ENCODE measurements at regions not wholly inside any gene's neighbourhood (a gene's known extent, or its start where the extent isn't known, plus 50 kb on each side); places are given as distances from the start of the nearest gene placed in this dataset.
A peak's percentile ranks its signal among the peaks of the same experiment; 100 is the strongest.

- FAIRE-seq: no peak
- POLR2A ChIA-PET: no interaction called here
- CTCF ChIA-PET: no interaction called here
These were observed 513.4 kb downstream of the ANKRD7 start for GRCh38 chr7:118737935-118738334.

DNA sequence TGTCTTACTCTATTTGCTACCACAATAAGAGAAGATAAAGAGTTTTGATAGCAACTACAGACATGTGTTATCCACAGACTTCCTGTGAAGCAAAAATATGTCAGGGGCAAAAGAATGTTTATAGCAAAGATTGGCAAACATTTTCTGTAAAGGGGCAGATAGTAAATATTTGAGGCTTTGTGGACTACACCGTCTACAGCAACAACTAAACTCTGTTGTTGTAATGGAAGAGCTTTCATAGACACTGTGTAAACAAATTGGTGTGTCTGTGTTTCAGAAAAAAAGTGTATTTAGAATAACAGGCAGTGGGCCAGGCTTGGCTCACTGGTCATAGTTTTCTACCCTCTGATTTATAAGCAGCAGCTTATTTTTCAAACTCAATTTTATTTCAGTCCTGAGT is 521.4 kb downstream of the ANKRD7 start:
- POLR2A ChIA-PET: no interaction called here
- Histone ChIP-seq H3K4me3 (no peak overlapping the region), H3K4me2 (no peak overlapping the region), H3K9me3 (no peaks in the 10 kb centered on the region), H3K27ac (no peak overlapping the region), H3K4me1 (no peaks in the 10 kb centered on the region)
- ATAC-seq (no peak), DNase-seq (ENCODE audit: low read depth in 1 of 2, low spot score in 1 of 2) (no peak), FAIRE-seq (no peak)
- WGBS (ENCODE audit: missing lambda C conversion rate): 0% methylated on average over 1 of the region's 1 CpG
- TF ChIP-seq, protein P1, sequence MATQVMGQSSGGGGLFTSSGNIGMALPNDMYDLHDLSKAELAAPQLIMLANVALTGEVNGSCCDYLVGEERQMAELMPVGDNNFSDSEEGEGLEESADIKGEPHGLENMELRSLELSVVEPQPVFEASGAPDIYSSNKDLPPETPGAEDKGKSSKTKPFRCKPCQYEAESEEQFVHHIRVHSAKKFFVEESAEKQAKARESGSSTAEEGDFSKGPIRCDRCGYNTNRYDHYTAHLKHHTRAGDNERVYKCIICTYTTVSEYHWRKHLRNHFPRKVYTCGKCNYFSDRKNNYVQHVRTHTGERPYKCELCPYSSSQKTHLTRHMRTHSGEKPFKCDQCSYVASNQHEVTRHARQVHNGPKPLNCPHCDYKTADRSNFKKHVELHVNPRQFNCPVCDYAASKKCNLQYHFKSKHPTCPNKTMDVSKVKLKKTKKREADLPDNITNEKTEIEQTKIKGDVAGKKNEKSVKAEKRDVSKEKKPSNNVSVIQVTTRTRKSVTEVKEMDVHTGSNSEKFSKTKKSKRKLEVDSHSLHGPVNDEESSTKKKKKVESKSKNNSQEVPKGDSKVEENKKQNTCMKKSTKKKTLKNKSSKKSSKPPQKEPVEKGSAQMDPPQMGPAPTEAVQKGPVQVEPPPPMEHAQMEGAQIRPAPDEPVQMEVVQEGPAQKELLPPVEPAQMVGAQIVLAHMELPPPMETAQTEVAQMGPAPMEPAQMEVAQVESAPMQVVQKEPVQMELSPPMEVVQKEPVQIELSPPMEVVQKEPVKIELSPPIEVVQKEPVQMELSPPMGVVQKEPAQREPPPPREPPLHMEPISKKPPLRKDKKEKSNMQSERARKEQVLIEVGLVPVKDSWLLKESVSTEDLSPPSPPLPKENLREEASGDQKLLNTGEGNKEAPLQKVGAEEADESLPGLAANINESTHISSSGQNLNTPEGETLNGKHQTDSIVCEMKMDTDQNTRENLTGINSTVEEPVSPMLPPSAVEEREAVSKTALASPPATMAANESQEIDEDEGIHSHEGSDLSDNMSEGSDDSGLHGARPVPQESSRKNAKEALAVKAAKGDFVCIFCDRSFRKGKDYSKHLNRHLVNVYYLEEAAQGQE (IDR thresholded peaks at IDR 0.05): no peak
- TF ChIP-seq NFE2L2 (conservative IDR thresholded peaks at IDR 0.05; ENCODE audit: low read length): no peak
- TF ChIP-seq HES2 (IDR thresholded peaks at IDR 0.05): no peak
- no peak for TF ChIP-seq RFX5 (IDR thresholded peaks at IDR 0.05)
- no peak for TF ChIP-seq FOSB (CRISPR knock-in tag; IDR thresholded peaks at IDR 0.05)
- TF ChIP-seq TP53 (CRISPR knock-in tag; IDR thresholded peaks at IDR 0.05): no peak
- TF ChIP-seq HOXB13 (CRISPR knock-in tag; IDR thresholded peaks at IDR 0.05; ENCODE audit: low read depth): no peak
- no peak for TF ChIP-seq SMC3 (IDR thresholded peaks at IDR 0.05)
- no peak for TF ChIP-seq PHF8 (IDR thresholded peaks at IDR 0.05; ENCODE audit: borderline replicate concordance, low read depth)
- CTCF ChIA-PET: no interaction called here

More at GRCh38 chr7:118737935-118738334, 513.4 kb downstream of the ANKRD7 start:
- DNase-seq (ENCODE audit: low read depth in 1 of 2, low spot score in 1 of 2) (no peak), ATAC-seq (no peak)
- TF ChIP-seq RAD21 (conservative IDR thresholded peaks at IDR 0.05 in 1 of 2, IDR thresholded peaks at IDR 0.05 in 1 of 2) (no peak), ZC3H11A (IDR thresholded peaks at IDR 0.05) (no peak), HEYL (CRISPR knock-in tag; IDR thresholded peaks at IDR 0.05) (no peak), MAFK (IDR thresholded peaks at IDR 0.05; ENCODE audit: partially characterized antibody) (peak; percentile 71)
- 18% methylated on average over 4 of the region's 4 CpGs for WGBS (ENCODE audit: missing lambda C conversion rate)
- H3K27ac ChIP-seq: no peak overlapping the region
- no peaks in the 10 kb centered on the region for H3K9me3 ChIP-seq
- H3K4me1 ChIP-seq: no peaks in the 10 kb centered on the region
- H3K4me3 ChIP-seq: no peak overlapping the region
- no peak overlapping the region for H3K4me2 ChIP-seq

DNA sequence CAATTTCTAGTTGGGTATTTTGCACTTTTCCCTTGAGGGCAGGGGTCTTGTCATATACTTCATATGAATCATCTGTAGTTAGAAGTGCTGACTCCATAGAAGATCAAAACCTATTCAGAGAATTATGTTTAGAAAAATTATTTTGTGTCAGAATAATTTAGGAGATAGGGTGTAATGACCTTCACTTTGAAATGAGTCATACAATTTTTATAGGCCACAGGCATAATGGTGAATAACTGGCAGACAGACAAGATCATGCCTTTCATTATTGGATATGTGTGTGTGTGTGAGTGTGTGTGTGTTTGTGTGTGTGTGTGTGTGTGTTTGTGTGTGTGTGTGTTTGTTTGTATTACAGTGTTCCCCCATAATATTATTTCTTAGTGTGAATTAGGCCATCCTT is 523.0 kb downstream of the ANKRD7 start:
- Histone ChIP-seq H3K4me3 (no peak overlapping the region), H3K4me1 (no peaks in the 10 kb centered on the region), H3K27ac (no peak overlapping the region), H3K4me2 (no peak overlapping the region), H3K9me3 (no peaks in the 10 kb centered on the region)
- TF ChIP-seq POLR2A (IDR thresholded peaks at IDR 0.05; ENCODE audit: low read length): no peak
- TF ChIP-seq SREBF2 (IDR thresholded peaks at IDR 0.05): no peak
- no peak for TF ChIP-seq PHF8 (IDR thresholded peaks at IDR 0.05; ENCODE audit: borderline replicate concordance, low read depth)
- no peak for TF ChIP-seq HOXB13 (CRISPR knock-in tag; IDR thresholded peaks at IDR 0.05; ENCODE audit: low read depth)
- no peak for TF ChIP-seq EP300 (IDR thresholded peaks at IDR 0.05)
- TF ChIP-seq MAFK (IDR thresholded peaks at IDR 0.05; ENCODE audit: partially characterized antibody): no peak
- TF ChIP-seq JUN (IDR thresholded peaks at IDR 0.05): no peak
- no peak for TF ChIP-seq EHMT2 (IDR thresholded peaks at IDR 0.05; ENCODE audit: low read depth)
- TF ChIP-seq, protein P1 (IDR thresholded peaks at IDR 0.05): no peak
- TF ChIP-seq KDM5A (IDR thresholded peaks at IDR 0.05): no peak
- no peak for TF ChIP-seq FOSB (CRISPR knock-in tag; IDR thresholded peaks at IDR 0.05)
- no peak for TF ChIP-seq RFX5 (IDR thresholded peaks at IDR 0.05)
- TF ChIP-seq ESRRA (IDR thresholded peaks at IDR 0.05; ENCODE audit: borderline replicate concordance, low read length): no peak
- TF ChIP-seq BHLHE40 (IDR thresholded peaks at IDR 0.05; ENCODE audit: low read depth, low read length): no peak
- TF ChIP-seq MYC (IDR thresholded peaks at IDR 0.05; ENCODE audit: borderline replicate concordance, low read length): no peak
- TF ChIP-seq RARB (CRISPR knock-in tag; IDR thresholded peaks at IDR 0.05): no peak
- TF ChIP-seq, protein P2, sequence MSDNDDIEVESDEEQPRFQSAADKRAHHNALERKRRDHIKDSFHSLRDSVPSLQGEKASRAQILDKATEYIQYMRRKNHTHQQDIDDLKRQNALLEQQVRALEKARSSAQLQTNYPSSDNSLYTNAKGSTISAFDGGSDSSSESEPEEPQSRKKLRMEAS (IDR thresholded peaks at IDR 0.05): no peak
- TF ChIP-seq ZFP36 (IDR thresholded peaks at IDR 0.05; ENCODE audit: borderline replicate concordance, partially characterized antibody): no peak
- ChIA-PET CTCF (no interaction called here), POLR2A (no interaction called here)
- ATAC-seq (no peak), DNase-seq (ENCODE audit: low read depth in 1 of 2, low spot score in 1 of 2) (no peak), FAIRE-seq (no peak)
